Breast epithelium (tissue), 4 donors: ENCODE measurements at regions not wholly inside any gene's neighbourhood (a gene's known extent, or its start where the extent isn't known, plus 50 kb on each side); places are given as distances from the start of the nearest gene placed in this dataset.

Experiments
- DNase-seq, 2 donors: peaks; one replicate each; pipeline ENCODE4 v3.0.0-alpha.2; 2019; ENCODE audit warnings: low spot score in 2 of 2
- H3K27ac ChIP-seq, 2 donors: fragments of 200-600 bp; sonication (generic) in 1 of 2; one replicate each; pipeline ENCODE4 v1.5.1; 2016 to 2019; ENCODE audit warnings: mild to moderate bottlenecking in 1 of 2
- H3K27me3 ChIP-seq, 2 donors: fragments of 200-600 bp; sonication (generic) in 1 of 2; one replicate each; pipeline versions ENCODE4 v1.5.1 to v1.6.0; 2017 to 2019; ENCODE audit warnings: control low read depth in 1 of 2, mild to moderate bottlenecking in 1 of 2
- H3K36me3 ChIP-seq: fragments of 200-600 bp; one replicate; pipeline ENCODE4 v1.5.1; 2019
- H3K4me1 ChIP-seq, 2 donors: fragments of 200-600 bp; sonication (generic); one replicate each; pipeline ENCODE4 v1.5.1; 2016 to 2019; ENCODE audit warnings: control low read depth in 1 of 2
- H3K4me3 ChIP-seq, 3 donors: fragments of 200-600 bp; sonication (generic); 1 replicate in 2 of 3; 2 replicates in 1 of 3; pipeline ENCODE4 v1.5.1; 2016 to 2019; ENCODE audit warnings: mild to moderate bottlenecking in 3 of 3, moderate library complexity in 2 of 3
- H3K9me3 ChIP-seq, 2 donors: fragments of 200-600 bp; sonication (generic) in 1 of 2; one replicate each; pipeline ENCODE4 v1.5.1; 2016 to 2019; ENCODE audit warnings: control low read depth in 1 of 2
- CTCF ChIP-seq, 3 donors: fragments of 450-650 bp; IDR thresholded peaks; one replicate each; pipeline ENCODE4 v1.5.1; 2016 to 2017; ENCODE audit warnings: antibody characterized with exemption in 3 of 3, mild to moderate bottlenecking in 3 of 3, moderate library complexity in 3 of 3
- POLR2A ChIP-seq: fragments of 450-650 bp; IDR thresholded peaks from one replicate; pipeline ENCODE4 v1.6.1; 2016; ENCODE audit warnings: antibody characterized with exemption, mild to moderate bottlenecking, moderate library complexity
- POLR2AphosphoS5 ChIP-seq, 3 donors: sonication (generic); formaldehyde crosslinking; IDR thresholded peaks; one replicate each; pipeline ENCODE4 v1.6.1; 2017; ENCODE audit warnings: antibody characterized with exemption in 3 of 3
- intact Hi-C: fragments of 100-400 bp; cut with DNase I; formaldehyde crosslinking; loops from one replicate; pipeline ENCODE4 v1.15.1; 2023; ENCODE audit warnings: low total_unique reads

GRCh38 chr13:64808704-64809103 lies 2421.4 kb downstream of the PCDH9 start:
- Histone ChIP-seq H3K4me1 (no peaks in the 10 kb centered on the region), H3K27ac (no peak overlapping the region), H3K36me3 (no peaks in the 10 kb centered on the region), H3K27me3 (no peaks in the 10 kb centered on the region), H3K4me3 (no peak overlapping the region), H3K9me3 (no peaks in the 10 kb centered on the region)
- TF ChIP-seq POLR2A (no peak), CTCF (IDR thresholded peaks at IDR 0.05) (no peak), POLR2AphosphoS5 (IDR thresholded peaks at IDR 0.05) (no peak)
- no peak for DNase-seq
- intact Hi-C loops: no loop called here

GRCh38 chr13:64801768-64802167 lies 2428.4 kb downstream of the PCDH9 start:
- DNase-seq: no peak
- Histone ChIP-seq H3K4me3 (no peak overlapping the region), H3K27me3 (no peaks in the 10 kb centered on the region), H3K4me1 (no peaks in the 10 kb centered on the region), H3K9me3 (no peaks in the 10 kb centered on the region), H3K36me3 (no peaks in the 10 kb centered on the region), H3K27ac (no peak overlapping the region)
- TF ChIP-seq CTCF (IDR thresholded peaks at IDR 0.05) (no peak), POLR2A (no peak), POLR2AphosphoS5 (IDR thresholded peaks at IDR 0.05) (no peak)
- intact Hi-C loops: no loop called here

GRCh38 chr13:64798422-64798821 lies 2431.7 kb downstream of the PCDH9 start:
- no peaks in the 10 kb centered on the region for H3K9me3 ChIP-seq
- no peaks in the 10 kb centered on the region for H3K27me3 ChIP-seq
- H3K4me1 ChIP-seq: no peaks in the 10 kb centered on the region
- H3K4me3 ChIP-seq: no peak overlapping the region
- H3K36me3 ChIP-seq: no peaks in the 10 kb centered on the region
- TF ChIP-seq CTCF (IDR thresholded peaks at IDR 0.05) (no peak), POLR2A (no peak), POLR2AphosphoS5 (IDR thresholded peaks at IDR 0.05) (no peak)
- DNase-seq: no peak
- intact Hi-C loops: no loop called here
- no peak overlapping the region for H3K27ac ChIP-seq

- Histone ChIP-seq H3K9me3 (no peaks in the 10 kb centered on the region), H3K27ac (no peak overlapping the region), H3K27me3 (no peaks in the 10 kb centered on the region), H3K4me3 (no peak overlapping the region), H3K4me1 (no peaks in the 10 kb centered on the region), H3K36me3 (no peaks in the 10 kb centered on the region)
- TF ChIP-seq CTCF (IDR thresholded peaks at IDR 0.05): no peak
- TF ChIP-seq POLR2AphosphoS5 (IDR thresholded peaks at IDR 0.05): no peak
- no peak for TF ChIP-seq POLR2A
- intact Hi-C loops: no loop called here
- DNase-seq: no peak
Measured at GRCh38 chr13:64793592-64793991, 2436.5 kb downstream of the PCDH9 start.

- no peaks in the 10 kb centered on the region for H3K27me3 ChIP-seq
- H3K9me3 ChIP-seq: no peaks in the 10 kb centered on the region
- TF ChIP-seq POLR2AphosphoS5 (IDR thresholded peaks at IDR 0.05) (no peak), CTCF (IDR thresholded peaks at IDR 0.05) (no peak), POLR2A (no peak)
- no peak overlapping the region for H3K4me3 ChIP-seq
- no peaks in the 10 kb centered on the region for H3K36me3 ChIP-seq
- H3K4me1 ChIP-seq: no peaks in the 10 kb centered on the region
- H3K27ac ChIP-seq: no peak overlapping the region
- DNase-seq: no peak
- intact Hi-C loops: no loop called here
Measured at GRCh38 chr13:64793131-64793530, 2437.0 kb downstream of the PCDH9 start.
